Esophagus mucosa (tissue), 1 donor: ENCODE measurements at regions not wholly inside any gene's neighbourhood (a gene's known extent, or its start where the extent isn't known, plus 50 kb on each side); places are given as distances from the start of the nearest gene placed in this dataset.

Experiments
- ATAC-seq: fragments of 200-7000 bp; cut with Tn5 transposase; one replicate; pipeline ENCODE4 v1.9.1; 2020
- donor health status: DM: yes; HTN: yes; CAD: no.

- no peak for ATAC-seq
Measured at GRCh38 chr2:225131898-225132297, 89.6 kb upstream of the DOCK10 start.

GRCh38 chr2:225130093-225130492, 87.8 kb upstream of the DOCK10 start:
- ATAC-seq = no peak

GRCh38 chr2:225124311-225125017, 82.2 kb upstream of the DOCK10 start:
- ATAC-seq = no peak

GRCh38 chr2:225122583-225123486, 80.6 kb upstream of the DOCK10 start:
- ATAC-seq = no peak

GRCh38 chr2:225122007-225122406, 79.7 kb upstream of the DOCK10 start:
- ATAC-seq = no peak

- peak; percentile 33 for ATAC-seq
Measured at GRCh38 chr2:225120186-225120585, 77.9 kb upstream of the DOCK10 start.

GRCh38 chr2:225117051-225117716, 74.9 kb upstream of the DOCK10 start:
- ATAC-seq = no peak

GRCh38 chr2:225114786-225115323, 72.6 kb upstream of the DOCK10 start:
- no peak for ATAC-seq

- no peak for ATAC-seq
Measured at GRCh38 chr2:225113371-225114015, 71.2 kb upstream of the DOCK10 start.

- ATAC-seq = no peak
Measured at GRCh38 chr2:225112362-225113126, 70.3 kb upstream of the DOCK10 start.

GRCh38 chr2:225108805-225109204, 66.5 kb upstream of the DOCK10 start:
- ATAC-seq = no peak

GRCh38 chr2:225104971-225105370, 62.7 kb upstream of the DOCK10 start:
- ATAC-seq = no peak

- ATAC-seq = no peak
Measured at GRCh38 chr2:225104321-225104720, 62.1 kb upstream of the DOCK10 start.

- no peak for ATAC-seq
Measured at GRCh38 chr2:225103737-225104141, 61.5 kb upstream of the DOCK10 start.

- no peak for ATAC-seq
Measured at GRCh38 chr2:225100856-225101294, 58.6 kb upstream of the DOCK10 start.

- ATAC-seq = no peak
Measured at GRCh38 chr2:225100269-225100668, 58.0 kb upstream of the DOCK10 start.

- no peak for ATAC-seq
Measured at GRCh38 chr2:225097035-225097434, 54.8 kb upstream of the DOCK10 start.
